DMS153 treated with DMSO at 0.1 percent for 48 hours (cell line): ENCODE measurements at regions not wholly inside any gene's neighbourhood (a gene's known extent, or its start where the extent isn't known, plus 50 kb on each side); places are given as distances from the start of the nearest gene placed in this dataset.
"Not testable (repeated sequence)": the region's sequence is repeated elsewhere in the genome, so short reads cannot be mapped to it uniquely, and the experiment has no call there.

Source experiments
- DNase-seq: peaks from one replicate; lab custom pipeline; 2025; ENCODE audit not compliant: unreplicated experiment; lab: John Stamatoyannopoulos, UW

DNA sequence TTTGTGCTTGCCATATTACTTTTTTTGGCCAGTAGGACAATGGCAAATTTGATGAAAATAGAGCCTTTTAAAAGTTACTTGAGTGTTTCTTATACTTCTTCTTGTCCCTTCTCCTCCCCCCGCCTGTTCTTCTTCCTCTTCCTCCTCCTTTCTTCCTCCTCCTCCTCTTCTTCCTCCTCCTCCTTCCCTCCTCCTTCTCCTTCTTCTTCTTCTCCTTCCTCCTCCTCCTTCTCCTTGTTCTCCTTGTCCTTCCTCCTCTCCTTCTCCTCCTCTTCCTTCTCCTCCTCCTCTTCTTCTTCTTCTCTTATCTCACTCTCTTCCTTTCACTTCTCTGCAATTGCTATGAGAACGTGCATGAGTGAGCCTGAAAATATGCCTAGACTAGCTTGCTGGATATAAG lies 466.2 kb upstream of the NR5A2 start:
- DNase-seq: no peak

DNA sequence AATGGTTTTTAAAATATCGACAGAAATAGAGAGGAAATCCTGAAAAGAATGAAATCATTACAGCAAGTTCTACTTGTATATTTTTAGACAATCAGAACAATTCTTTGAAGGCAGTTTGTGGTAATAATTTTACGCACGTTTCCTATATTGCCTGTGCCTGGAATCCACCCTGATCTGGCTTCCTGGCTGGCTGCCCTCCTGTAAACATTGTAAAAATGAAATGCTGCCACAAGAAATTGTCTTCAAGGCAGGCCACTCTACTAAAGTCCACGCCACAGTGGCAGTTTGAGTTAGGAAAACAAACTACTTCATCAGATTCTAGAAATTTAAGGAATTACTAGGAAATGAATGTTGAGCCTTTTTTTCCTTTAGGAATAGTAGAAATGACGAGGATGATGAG lies 454.5 kb upstream of the NR5A2 start:
- DNase-seq: no peak

DNA sequence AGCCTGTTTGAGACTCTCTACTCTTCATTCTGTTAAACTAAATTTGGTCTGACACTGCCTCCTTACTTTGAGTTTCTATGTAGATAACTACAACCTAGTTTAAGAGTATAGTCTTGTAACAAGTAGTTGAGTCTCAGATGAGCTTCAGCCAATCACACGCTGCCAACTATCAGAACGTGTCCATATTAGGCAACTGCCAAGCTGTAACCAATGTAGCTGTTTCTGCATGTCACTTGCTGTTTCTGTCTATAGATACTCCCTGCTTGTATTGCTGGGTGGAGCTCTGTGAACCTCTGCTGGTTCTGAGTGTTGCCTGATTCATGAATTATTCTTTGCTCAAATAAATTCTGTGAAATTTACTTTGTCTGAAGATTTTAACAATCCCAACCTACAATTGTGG lies 452.6 kb upstream of the NR5A2 start:
- no peak for DNase-seq

DNA sequence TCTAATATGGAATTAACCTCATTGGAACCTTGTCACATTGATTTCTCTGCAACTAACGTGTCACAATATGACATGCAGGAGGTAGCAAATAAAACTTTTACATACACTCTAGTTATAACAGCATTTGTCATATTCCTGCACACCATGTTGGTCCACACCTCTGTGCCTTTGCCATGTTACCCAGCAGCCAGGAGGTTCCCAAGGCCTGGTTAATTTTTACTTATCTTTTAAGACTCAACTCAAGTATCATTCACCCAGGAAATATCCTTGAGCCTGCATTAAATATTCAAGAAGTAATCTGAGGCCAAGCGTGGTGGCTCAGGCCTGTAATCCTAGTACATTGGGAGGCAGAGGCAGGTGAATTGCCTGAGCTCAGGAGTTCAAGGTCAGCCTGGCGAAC lies 447.2 kb upstream of the NR5A2 start:
- no peak for DNase-seq

DNA sequence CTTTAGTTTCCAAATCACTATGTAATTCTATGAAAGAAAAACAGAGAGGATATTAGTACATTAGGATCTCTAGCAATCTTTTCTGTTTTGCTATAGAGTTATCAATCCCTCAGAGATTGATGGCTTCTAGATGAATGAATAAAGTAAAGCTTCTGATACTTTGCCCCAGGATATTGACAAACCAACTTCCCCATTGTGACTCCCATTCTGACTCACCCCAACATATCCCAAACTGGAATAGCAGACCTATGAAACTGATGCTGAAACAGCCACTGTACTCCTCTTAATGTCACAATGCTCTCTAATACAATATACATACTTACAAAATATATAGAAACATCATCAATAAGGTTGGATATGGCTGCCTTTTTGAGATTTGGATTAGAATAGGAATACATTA lies 442.1 kb upstream of the NR5A2 start:
- no peak for DNase-seq

DNA sequence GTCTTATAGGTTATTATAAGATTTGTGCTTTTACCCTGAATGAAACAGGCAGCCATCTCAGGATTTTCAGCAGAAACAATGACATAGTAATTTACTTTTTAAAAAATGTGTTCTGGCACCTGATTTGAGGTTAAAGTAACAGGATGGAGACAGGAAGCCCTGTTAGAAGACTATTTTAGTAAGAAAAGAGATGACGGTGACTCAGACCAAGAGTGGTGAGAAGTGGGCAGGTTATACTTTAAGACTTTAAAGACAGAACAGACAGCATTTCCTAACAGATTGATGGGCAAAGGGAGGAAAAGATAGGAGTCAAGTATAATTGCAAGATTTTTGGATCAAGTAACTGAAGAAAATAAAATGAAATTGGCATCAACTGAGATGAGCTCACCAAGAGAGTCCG lies 436.8 kb upstream of the NR5A2 start:
- no peak for DNase-seq

DNA sequence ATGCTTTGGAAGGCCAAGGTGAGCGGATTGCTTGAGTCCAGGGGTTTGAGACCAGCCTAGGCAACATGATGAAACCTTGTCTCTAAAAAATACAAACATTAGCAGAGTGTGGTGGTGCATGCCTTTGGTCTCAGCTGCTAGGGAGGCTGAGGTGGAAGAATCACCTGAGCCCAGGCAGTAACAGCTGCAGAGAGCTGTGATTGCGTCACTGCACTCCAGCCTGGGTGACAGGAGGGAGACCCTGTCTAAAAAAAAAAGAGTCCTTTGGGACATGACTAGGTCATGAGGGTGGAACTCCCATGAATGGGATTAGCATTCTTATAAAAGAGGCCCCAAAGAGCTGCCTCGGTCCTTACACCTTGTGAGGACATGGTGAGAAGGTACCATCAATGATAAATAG lies 436.0 kb upstream of the NR5A2 start:
- no peak for DNase-seq

DNA sequence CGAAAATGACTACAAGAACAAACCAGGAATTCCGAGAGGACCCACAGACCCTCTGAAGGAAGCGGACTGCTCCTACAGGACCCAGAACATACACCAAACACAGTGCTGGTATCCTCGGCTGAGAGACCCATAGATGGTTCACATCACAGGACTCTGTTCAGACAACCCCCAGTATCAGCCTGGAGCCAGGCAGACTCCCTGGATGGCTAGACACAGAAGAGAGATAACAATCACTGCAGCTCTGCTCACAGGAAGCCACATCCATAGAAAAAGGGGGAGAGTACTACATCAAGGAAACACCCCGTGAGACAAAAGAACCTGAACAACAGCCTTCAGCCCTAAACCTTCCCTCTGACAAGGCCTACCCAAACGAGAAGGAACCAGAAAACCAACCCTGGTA lies 434.0 kb upstream of the NR5A2 start:
- DNase-seq: no peak

DNA sequence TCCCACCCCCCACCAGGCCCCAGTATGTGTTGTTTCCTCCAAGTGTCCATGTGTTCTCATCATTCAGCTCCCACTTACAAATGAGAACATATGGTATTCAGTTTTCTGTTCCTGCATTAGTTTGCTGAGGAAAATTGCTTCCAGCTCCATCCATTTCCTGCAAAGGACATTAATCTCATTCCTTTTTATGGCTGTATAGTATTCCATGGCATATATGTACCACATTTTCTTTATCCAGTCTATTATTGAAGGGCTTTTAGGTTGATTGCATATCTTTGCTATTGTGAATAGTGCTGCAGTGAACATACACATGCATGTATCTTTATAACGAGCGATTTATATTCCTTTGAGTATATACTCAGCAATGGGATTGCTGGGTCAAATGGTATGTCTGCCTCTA lies 431.1 kb upstream of the NR5A2 start:
- not testable (repeated sequence) for DNase-seq

DNA sequence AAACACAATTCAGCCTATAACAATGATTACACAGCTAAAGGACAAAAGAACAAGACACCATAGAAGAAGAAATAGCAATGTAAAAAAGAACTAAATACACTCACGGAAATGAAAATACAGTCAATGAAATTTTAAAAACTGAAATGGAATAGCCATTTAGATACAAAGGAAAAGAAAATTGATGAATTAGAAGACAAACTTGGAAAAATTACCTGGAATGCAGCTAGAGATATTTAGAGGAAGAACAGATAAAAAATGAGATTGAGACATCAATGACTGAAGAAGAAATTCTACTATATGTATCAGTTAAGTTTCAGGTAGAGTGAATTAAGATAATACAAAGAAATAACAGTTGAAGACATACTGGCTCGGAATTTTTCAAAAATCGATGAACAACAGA lies 430.4 kb upstream of the NR5A2 start:
- no peak for DNase-seq

DNA sequence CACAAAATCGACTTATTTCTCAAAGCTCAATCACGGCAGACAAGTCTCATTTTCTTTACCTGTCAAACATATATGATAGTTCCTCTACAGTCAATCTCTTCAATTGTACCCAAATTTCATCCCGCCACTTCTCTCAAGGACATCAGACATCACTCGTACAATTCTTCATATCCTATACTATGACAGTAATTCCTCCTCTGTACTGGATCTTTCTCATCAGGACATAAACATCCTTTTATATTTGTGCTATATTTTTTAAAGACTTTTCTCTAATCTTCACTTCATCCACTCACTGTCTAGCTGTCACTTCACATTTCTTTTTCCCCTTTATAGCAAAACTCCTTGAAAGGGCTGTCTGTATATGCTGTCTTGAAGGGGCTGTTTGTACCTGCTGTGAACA lies 419.1 kb upstream of the NR5A2 start:
- no peak for DNase-seq

DNA sequence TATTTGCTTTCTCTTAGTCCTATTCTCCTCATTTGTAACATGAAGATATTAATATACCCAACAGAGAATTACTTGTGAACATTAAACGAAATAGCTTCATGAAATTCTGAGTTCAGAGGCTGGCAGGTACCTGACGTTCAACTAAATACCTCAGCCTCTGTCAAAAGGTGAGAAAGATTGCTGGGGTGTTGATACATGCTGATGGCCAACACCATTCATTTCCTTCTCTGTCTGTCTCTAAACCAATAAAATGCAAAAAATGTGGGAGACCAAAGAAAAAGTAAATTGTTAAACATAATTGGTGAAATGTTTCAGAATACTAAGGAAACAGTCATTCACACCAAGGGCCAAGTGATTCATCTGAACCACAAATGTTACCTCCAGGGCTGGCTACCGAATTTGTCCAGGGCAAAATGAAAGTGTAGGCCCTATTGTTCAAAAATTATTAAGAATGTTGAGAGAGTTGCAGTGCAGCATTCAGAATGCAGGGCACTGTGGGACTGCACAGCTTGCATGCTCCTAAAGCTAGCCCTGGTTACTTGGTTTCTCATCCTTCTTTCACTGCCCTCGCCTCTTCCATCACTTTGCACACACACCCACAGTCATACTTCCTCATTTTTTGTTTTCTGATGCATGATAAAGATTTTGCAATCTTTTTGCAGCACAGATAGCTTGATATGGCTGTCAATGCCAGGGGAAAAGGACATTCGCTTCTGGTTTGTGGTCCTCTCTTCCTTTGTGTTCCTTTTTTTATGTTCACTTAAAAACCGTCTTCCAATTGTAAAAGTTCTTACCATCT lies 414.3 kb upstream of the NR5A2 start:
- DNase-seq: no peak

DNA sequence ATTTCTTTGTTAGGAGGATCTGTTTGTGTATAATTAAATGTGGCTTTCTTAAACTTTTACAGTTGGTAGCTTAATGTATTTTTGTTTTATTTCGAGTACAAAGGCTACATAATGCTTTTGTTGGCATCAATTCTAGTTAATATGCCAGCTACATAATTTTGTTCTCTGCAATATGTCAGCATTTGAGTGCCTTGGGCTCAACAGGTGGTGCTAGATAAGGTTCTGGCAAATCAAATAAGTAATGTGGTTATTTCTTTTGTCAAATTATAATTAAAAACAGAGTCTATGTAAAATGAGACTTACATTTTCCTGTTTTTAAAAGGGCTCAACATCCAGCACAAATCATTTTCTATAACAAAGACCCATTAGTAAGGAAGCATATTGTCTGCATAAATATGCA lies 410.6 kb upstream of the NR5A2 start:
- DNase-seq: no peak

DNA sequence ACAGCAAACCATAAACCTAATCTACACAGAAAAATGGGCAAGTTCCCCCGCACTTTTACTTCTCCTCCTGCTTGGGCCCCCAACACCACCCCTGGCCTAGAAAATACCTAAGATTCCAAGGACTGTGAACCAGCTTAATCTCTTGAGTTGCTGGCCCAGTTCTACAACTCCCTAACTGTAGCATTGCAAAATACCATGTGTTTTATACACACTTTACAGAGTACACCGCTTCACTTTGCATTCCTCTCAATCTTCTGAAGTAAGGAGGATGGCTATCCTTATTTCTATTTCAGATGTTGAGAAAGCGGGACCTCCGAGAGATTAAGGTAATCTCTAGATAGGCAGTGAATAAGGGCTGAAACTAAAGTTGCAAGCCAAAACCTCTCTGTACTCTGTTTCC lies 408.3 kb upstream of the NR5A2 start:
- no peak for DNase-seq

DNA sequence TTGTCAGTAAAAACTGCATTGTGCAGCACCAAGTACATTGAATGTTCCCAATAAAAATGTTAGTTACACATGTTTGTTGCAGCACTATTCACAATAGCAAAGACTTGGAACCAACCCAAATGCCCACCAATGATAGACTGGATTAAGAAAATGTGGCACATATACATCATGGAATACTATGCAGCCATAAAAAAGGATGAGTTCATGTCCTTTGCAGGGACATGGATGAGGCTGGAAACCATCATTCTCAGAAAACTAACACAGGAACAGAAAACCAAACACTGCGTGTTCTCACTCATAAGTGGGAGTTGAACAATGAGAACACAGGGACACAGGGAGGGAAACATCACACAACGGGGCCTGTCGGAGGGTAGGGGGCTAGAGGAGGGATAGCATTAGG lies 401.3 kb upstream of the NR5A2 start:
- not testable (repeated sequence) for DNase-seq

DNA sequence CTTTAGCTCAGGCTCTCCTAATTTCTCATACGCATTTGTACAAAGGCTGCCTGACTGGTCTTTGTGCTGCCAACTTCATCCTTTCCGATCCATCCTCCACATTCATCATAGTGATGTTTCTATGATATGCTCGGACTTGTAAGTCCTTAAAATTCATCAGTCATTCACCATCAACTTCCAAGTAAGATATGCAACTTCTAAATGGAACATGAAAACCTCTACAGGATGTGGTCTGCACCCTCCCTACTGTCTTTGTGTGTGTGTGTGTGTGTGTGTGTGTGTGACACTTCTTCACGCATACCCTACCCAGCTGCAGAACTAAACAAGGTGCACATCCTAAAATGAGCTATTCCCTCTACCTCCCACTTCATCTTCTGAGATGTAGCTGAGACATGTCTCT lies 397.9 kb upstream of the NR5A2 start:
- no peak for DNase-seq

DNA sequence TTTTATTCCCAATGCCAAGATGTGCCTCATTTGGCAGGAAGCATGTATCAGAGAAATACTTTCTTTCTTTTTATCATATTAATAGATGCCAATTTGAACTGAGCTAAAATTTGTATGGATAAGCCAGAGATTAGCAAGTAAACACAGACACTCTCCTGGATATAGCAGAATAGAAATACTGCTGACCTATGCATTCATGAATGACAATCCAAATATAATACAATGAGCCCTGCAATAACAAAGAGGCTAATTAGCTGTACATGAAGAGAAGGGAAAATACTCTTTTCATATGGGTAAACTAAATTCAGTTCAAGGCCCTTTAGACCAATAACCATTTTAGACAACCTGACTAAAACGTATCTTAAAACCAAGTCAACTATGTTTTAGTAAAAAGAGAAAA lies 388.1 kb upstream of the NR5A2 start:
- DNase-seq: no peak

DNA sequence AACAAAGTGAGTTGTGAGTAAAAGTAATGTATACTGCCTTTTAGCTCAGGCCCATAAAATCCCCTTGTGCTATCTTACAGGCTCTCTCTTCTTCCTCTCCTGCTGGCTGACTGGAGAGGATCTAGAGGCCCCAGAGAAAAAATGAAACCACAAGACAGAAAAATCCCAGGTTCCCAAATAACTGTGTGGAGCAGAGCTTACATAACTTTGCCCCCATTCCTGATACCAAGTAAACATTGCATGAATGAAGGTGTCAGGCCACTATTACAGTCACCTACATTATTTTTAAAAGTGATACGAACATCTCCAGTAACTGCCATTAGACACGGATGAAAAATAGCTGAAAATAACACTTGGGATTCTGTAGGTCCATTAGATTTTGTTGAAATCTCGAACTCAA lies 386.0 kb upstream of the NR5A2 start:
- no peak for DNase-seq

DNA sequence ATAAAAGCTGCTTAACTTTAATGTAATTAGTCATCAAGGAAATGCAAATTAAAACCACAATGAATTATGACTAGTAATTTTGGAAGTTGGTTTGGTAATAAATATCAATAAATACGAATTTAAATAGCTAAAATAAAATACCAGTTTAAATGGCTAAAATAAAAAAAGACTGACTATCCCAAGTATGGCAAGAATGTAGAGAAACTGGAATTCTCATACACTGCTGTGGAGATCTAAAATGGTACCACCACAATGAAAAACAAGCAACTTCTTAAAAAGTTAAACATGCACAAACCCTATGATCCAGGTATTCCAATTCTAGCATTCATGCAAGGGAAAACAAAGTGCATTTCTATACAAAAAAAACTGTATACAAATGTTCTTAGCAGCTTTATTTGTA lies 382.6 kb upstream of the NR5A2 start:
- DNase-seq: no peak

DNA sequence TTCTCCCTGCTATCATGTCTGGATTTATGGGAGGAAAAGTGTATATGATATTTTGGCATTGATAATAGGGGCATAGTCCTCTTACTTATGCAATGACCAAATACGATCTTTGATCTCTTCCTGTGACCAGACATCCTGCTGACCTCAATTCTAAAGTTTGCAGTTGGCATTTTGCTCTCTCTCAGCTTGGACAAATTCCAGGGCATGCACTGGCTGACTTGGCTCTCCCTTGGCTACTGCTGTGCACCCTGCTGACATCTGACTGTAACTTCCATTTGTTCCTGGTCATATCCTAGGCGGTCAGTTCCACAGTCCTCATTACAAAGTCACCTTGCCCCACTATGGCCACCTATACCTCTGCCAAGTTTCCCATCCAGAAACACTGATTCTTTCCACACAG lies 380.7 kb upstream of the NR5A2 start:
- DNase-seq: no peak

DNA sequence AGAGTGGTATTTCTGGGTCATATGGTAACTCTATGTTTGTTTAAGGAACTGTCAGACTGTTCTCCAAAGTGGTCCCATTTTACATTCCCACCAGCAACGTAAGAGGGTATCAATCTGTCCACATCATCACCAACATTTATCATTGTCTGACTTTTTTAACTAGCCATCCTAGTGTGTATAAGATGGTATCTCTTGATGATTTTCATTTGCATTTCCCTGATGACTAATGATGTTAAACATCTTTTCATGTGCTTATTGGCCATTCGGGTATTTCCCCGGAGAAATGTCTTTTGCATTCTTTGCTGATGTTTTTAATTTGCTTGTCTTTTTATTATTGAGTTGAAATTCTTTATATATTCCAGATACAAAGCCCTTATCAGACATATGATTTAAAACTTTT lies 370.1 kb upstream of the NR5A2 start:
- DNase-seq: no peak

DNA sequence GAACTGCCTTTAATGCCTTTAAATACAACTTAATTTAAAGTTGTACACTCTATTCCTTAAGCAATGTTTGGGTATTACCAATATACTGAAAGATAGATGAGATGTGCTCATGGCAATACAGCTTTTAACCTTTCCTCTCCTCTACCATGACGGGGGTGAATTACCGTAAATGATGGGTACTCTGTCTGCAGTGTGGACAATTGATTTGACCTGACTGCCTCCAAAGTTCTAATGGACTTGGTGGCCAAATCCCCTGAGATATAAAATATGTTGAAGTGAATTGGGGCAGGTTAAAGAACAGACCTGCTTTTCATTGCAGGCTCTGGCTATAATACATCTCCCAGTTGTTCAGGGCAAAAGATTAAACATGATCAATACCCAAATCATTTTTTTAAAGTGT lies 367.4 kb upstream of the NR5A2 start:
- no peak for DNase-seq

DNA sequence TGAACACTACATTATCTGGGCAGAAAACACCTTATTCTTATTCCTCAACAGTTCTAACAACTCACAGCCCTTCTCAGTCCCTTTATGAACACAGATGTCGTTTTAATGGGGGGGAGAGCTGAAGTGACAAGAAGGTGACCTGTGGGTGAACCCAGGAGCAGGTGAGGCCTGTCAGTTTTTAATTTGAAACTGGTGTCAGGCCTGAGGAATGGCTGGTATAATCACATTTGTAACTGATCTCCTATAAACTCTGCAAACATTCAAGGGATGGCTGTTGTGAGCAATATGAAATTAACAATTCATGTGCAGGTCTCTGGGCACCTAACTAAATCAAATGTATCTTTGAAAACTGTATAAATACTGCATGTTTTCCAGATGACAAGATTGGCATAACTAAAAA lies 362.1 kb upstream of the NR5A2 start:
- no peak for DNase-seq

DNA sequence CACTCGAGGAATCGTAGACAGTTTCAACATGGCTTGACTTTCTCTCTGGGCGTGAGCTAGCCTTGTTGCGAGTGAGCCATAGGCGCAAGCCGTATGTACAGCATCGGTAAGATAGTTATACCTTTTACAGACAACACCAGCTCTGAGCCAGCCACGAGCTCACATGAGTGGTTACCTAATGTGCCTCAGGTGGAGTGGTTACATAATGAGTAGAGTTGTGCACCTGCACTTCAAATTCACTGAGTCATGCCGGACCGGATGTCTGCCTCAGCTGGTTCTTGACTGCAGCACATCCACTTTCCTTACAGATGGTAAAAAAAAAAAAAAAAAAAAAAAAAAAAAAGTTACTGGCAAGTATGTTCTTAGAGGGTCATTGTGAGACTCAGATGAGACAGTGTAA lies 360.4 kb upstream of the NR5A2 start:
- DNase-seq: peak; percentile 13
